ENCODE measurements at regions not wholly inside any gene's neighbourhood (a gene's known extent, or its start where the extent isn't known, plus 50 kb on each side); places are given as distances from the start of the nearest gene placed in this dataset.

DNA sequence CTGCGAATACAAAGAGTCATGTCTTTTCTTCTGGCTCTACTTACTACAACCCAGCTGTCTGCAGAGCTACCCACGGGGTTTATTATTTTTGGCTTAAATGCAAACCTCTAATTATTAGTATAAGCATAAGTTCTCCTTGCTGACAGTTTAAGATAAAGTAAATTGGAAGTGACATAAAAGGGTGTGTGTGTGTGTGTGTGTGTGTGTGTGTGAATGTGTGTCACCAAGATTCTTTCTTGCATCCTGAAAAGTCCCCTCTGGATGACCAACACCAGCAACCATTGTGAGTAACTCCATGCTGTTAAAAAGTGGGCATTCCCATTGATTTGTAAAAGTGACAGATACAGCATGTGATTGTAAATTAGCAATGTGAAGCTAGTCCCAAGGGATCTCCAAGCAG, 803.8 kb upstream of the ZNF608 start:
- TF ChIP-seq SMARCE1 (IDR thresholded peaks at IDR 0.05; ENCODE audit: borderline replicate concordance) (no peak), EZH2 (conservative IDR thresholded peaks at IDR 0.05; ENCODE audit: low read depth, low read length) (no peak), FOXM1 (CRISPR knock-in tag; IDR thresholded peaks at IDR 0.05) (no peak), NR2F2 (IDR thresholded peaks at IDR 0.05; ENCODE audit: borderline replicate concordance, low read depth) (no peak), ZBTB8A (CRISPR knock-in tag; IDR thresholded peaks at IDR 0.05; ENCODE audit: borderline replicate concordance, low read depth) (no peak), ZBTB7A (CRISPR knock-in tag; IDR thresholded peaks at IDR 0.05) (no peak), ELF3 (CRISPR knock-in tag; IDR thresholded peaks at IDR 0.05) (no peak)
- TF ChIP-seq, protein P1, sequence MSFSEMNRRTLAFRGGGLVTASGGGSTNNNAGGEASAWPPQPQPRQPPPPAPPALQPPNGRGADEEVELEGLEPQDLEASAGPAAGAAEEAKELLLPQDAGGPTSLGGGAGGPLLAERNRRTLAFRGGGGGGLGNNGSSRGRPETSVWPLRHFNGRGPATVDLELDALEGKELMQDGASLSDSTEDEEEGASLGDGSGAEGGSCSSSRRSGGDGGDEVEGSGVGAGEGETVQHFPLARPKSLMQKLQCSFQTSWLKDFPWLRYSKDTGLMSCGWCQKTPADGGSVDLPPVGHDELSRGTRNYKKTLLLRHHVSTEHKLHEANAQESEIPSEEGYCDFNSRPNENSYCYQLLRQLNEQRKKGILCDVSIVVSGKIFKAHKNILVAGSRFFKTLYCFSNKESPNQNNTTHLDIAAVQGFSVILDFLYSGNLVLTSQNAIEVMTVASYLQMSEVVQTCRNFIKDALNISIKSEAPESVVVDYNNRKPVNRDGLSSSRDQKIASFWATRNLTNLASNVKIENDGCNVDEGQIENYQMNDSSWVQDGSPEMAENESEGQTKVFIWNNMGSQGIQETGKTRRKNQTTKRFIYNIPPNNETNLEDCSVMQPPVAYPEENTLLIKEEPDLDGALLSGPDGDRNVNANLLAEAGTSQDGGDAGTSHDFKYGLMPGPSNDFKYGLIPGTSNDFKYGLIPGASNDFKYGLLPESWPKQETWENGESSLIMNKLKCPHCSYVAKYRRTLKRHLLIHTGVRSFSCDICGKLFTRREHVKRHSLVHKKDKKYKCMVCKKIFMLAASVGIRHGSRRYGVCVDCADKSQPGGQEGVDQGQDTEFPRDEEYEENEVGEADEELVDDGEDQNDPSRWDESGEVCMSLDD (CRISPR knock-in tag; IDR thresholded peaks at IDR 0.05; ENCODE audit: borderline replicate concordance), result no peak

Data from HepG2 (cell line).